ENCODE measurements at regions not wholly inside any gene's neighbourhood (a gene's known extent, or its start where the extent isn't known, plus 50 kb on each side); places are given as distances from the start of the nearest gene placed in this dataset.

- DNase-seq (no peak), ATAC-seq (no peak)
- Histone ChIP-seq H3K9me3 (no peaks in the 10 kb centered on the region), H3K36me3 (no peaks in the 10 kb centered on the region), H3K4me3 (no peak overlapping the region), H3K4me1 (no peaks in the 10 kb centered on the region), H3K27ac (no peak overlapping the region), H3K27me3 (ENCODE audit: low read depth) (no peaks in the 10 kb centered on the region)
- intact Hi-C loops (cut with DNase I): no loop called here
- no peak for TF ChIP-seq CTCF (IDR thresholded peaks at IDR 0.05)
These were observed 1423.3 kb upstream of the PCDH20 start for GRCh38 chr13:62838929-62839328.

- Histone ChIP-seq H3K4me3 (no peak overlapping the region), H3K9me3 (no peaks in the 10 kb centered on the region), H3K4me1 (no peaks in the 10 kb centered on the region), H3K27me3 (ENCODE audit: low read depth) (no peaks in the 10 kb centered on the region), H3K27ac (no peak overlapping the region), H3K36me3 (no peaks in the 10 kb centered on the region)
- ATAC-seq (no peak), DNase-seq (no peak)
- no peak for TF ChIP-seq CTCF (IDR thresholded peaks at IDR 0.05)
- intact Hi-C loops (cut with DNase I): no loop called here
These were observed 1422.2 kb upstream of the PCDH20 start for GRCh38 chr13:62837895-62838294.

- Histone ChIP-seq H3K9me3 (no peaks in the 10 kb centered on the region), H3K4me3 (no peak overlapping the region), H3K27ac (no peak overlapping the region), H3K27me3 (ENCODE audit: low read depth) (no peaks in the 10 kb centered on the region), H3K36me3 (no peaks in the 10 kb centered on the region), H3K4me1 (no peaks in the 10 kb centered on the region)
- intact Hi-C loops (cut with DNase I): no loop called here
- DNase-seq (no peak), ATAC-seq (no peak)
- TF ChIP-seq CTCF (IDR thresholded peaks at IDR 0.05): no peak
These were observed 1413.8 kb upstream of the PCDH20 start for GRCh38 chr13:62829486-62829885.

GRCh38 chr13:62799931-62800436 is 1384.3 kb upstream of the PCDH20 start:
- H3K36me3 ChIP-seq: no peaks in the 10 kb centered on the region
- DNase-seq: no peak
- H3K27me3 ChIP-seq (ENCODE audit: low read depth): no peaks in the 10 kb centered on the region
- no peak for TF ChIP-seq CTCF (IDR thresholded peaks at IDR 0.05)
- H3K9me3 ChIP-seq: no peaks in the 10 kb centered on the region
- no peaks in the 10 kb centered on the region for H3K4me1 ChIP-seq
- no peak overlapping the region for H3K27ac ChIP-seq
- intact Hi-C loops (cut with DNase I): no loop called here
- peak in 1 of 2 donors; percentile 15 for ATAC-seq
- no peak overlapping the region for H3K4me3 ChIP-seq

GRCh38 chr13:62799038-62799535 is 1383.4 kb upstream of the PCDH20 start:
- no peaks in the 10 kb centered on the region for H3K36me3 ChIP-seq
- no peaks in the 10 kb centered on the region for H3K9me3 ChIP-seq
- H3K4me3 ChIP-seq: no peak overlapping the region
- no peaks in the 10 kb centered on the region for H3K27me3 ChIP-seq (ENCODE audit: low read depth)
- no peaks in the 10 kb centered on the region for H3K4me1 ChIP-seq
- no peak for TF ChIP-seq CTCF (IDR thresholded peaks at IDR 0.05)
- intact Hi-C loops (cut with DNase I): no loop called here
- ATAC-seq: peak in 1 of 2 donors; percentile 11
- DNase-seq: no peak
- no peak overlapping the region for H3K27ac ChIP-seq

Measured in lower lobe of right lung (tissue), 2 donors.